GM12892 (cell line): ENCODE measurements at regions not wholly inside any gene's neighbourhood (a gene's known extent, or its start where the extent isn't known, plus 50 kb on each side); places are given as distances from the start of the nearest gene placed in this dataset.

Experiments
- POLR2A ChIP-seq: IDR thresholded peaks from 2 replicates; pipeline ENCODE4 v1.6.1; 2011; ENCODE audit warnings: low read depth, low read length, control low read depth
- TAF1 ChIP-seq: IDR thresholded peaks from 2 replicates; pipeline ENCODE4 v1.6.1; 2011; ENCODE audit warnings: low read depth, mild to moderate bottlenecking, control low read depth, low read length, borderline replicate concordance

GRCh38 chr2:64267699-64268098 lies 123.5 kb upstream of the PELI1 start:
- no peak for TF ChIP-seq TAF1
- no peak for TF ChIP-seq POLR2A
